HG02970 (cell line): ENCODE measurements at regions not wholly inside any gene's neighbourhood (a gene's known extent, or its start where the extent isn't known, plus 50 kb on each side); places are given as distances from the start of the nearest gene placed in this dataset.

Source experiments
- ATAC-seq: cut with Tn5 transposase; IDR thresholded peaks from one replicate; pipeline ENCODE4 v1.9.1; 2021; ENCODE audit warnings: mild to moderate bottlenecking, moderate library complexity, moderate number of reproducible peaks; ENCODE audit not compliant: unreplicated experiment, low FRiP score

GRCh38 chr3:95049841-95050240 is 987.0 kb downstream of the NSUN3 start:
- no peak for ATAC-seq

- ATAC-seq, result no peak
Measured at GRCh38 chr3:95055288-95055687, 992.4 kb downstream of the NSUN3 start.

GRCh38 chr3:95082191-95082590 is 1019.3 kb downstream of the NSUN3 start:
- no peak for ATAC-seq

- ATAC-seq, result no peak
Measured at GRCh38 chr3:95084738-95085137, 1021.9 kb downstream of the NSUN3 start.

- ATAC-seq, result no peak
Measured at GRCh38 chr3:95088464-95088863, 1025.6 kb downstream of the NSUN3 start.

GRCh38 chr3:95097493-95097892 is 1034.6 kb downstream of the NSUN3 start:
- no peak for ATAC-seq

- ATAC-seq, result no peak
Measured at GRCh38 chr3:95120921-95121320, 1058.1 kb downstream of the NSUN3 start.

- no peak for ATAC-seq
Measured at GRCh38 chr3:95123104-95123503, 1060.2 kb downstream of the NSUN3 start.

GRCh38 chr3:95134693-95135413 is 1072.0 kb downstream of the NSUN3 start:
- no peak for ATAC-seq

- ATAC-seq, result no peak
Measured at GRCh38 chr3:95148107-95148506, 1085.2 kb downstream of the NSUN3 start.

- no peak for ATAC-seq
Measured at GRCh38 chr3:95151590-95151989, 1088.7 kb downstream of the NSUN3 start.

- no peak for ATAC-seq
Measured at GRCh38 chr3:95154766-95155165, 1091.9 kb downstream of the NSUN3 start.

- no peak for ATAC-seq
Measured at GRCh38 chr3:95162794-95163193, 1099.9 kb downstream of the NSUN3 start.

GRCh38 chr3:95167748-95168147 is 1104.9 kb downstream of the NSUN3 start:
- ATAC-seq, result no peak

- ATAC-seq, result no peak
Measured at GRCh38 chr3:95168526-95168925, 1105.7 kb downstream of the NSUN3 start.

GRCh38 chr3:95172164-95172943 is 1109.5 kb downstream of the NSUN3 start:
- no peak for ATAC-seq

GRCh38 chr3:95177096-95177495 is 1114.2 kb downstream of the NSUN3 start:
- no peak for ATAC-seq

- no peak for ATAC-seq
Measured at GRCh38 chr3:95184038-95184437, 1121.2 kb downstream of the NSUN3 start.

- ATAC-seq, result no peak
Measured at GRCh38 chr3:95189348-95189747, 1126.5 kb downstream of the NSUN3 start.

GRCh38 chr3:95197661-95198060 is 1134.8 kb downstream of the NSUN3 start:
- ATAC-seq, result no peak

- no peak for ATAC-seq
Measured at GRCh38 chr3:95200384-95200783, 1137.5 kb downstream of the NSUN3 start.

- ATAC-seq, result no peak
Measured at GRCh38 chr3:95210878-95211277, 1148.0 kb downstream of the NSUN3 start.
